ENCODE measurements at regions not wholly inside any gene's neighbourhood (a gene's known extent, or its start where the extent isn't known, plus 50 kb on each side); places are given as distances from the start of the nearest gene placed in this dataset.

- FAIRE-seq = no peak
- no peak overlapping the region for H2BK15ac ChIP-seq (ENCODE audit: low read length)
- no peaks in the 10 kb centered on the region for H3K36me3 ChIP-seq (ENCODE audit: control insufficient read depth in 2 of 4, insufficient read depth in 4 of 4, low read length in 3 of 4)
- no peaks in the 10 kb centered on the region for H4K20me1 ChIP-seq (replicated peaks in 1 of 2; ENCODE audit: control insufficient read depth in 1 of 2, insufficient read depth in 2 of 2, low read length in 2 of 2)
- H3K4me1 ChIP-seq (replicated peaks in 1 of 4; ENCODE audit: control insufficient read depth in 3 of 4, insufficient read depth in 4 of 4, low read length in 3 of 4) = no peaks in the 10 kb centered on the region; a peak in 2 of 7 replicates
- TF ChIP-seq CTBP2 (IDR thresholded peaks at IDR 0.05; ENCODE audit: borderline replicate concordance, insufficient read depth, insufficient read length, low read length) (no peak), TBP (IDR thresholded peaks at IDR 0.05; ENCODE audit: low read depth, low read length) (no peak), EP300 (IDR thresholded peaks at IDR 0.05; ENCODE audit: borderline replicate concordance in 1 of 2, low read depth in 2 of 2, low read length in 2 of 2) (no peak), EZH2 (IDR thresholded peaks at IDR 0.05; ENCODE audit: low read depth, low read length, severe bottlenecking) (no peak)
- no peak overlapping the region for H3K18ac ChIP-seq (ENCODE audit: extremely low read depth, low read length)
- no peak overlapping the region for H3K23ac ChIP-seq (ENCODE audit: insufficient read length)
- ChIA-PET CTCF (ENCODE audit: partially characterized antibody) (interaction anchor here (0.6 to 4.3 kb wide), 20 partner anchors 10 to 458 kb away, joined by 3 to 27 read pairs (median 4); no protein-coding TSS in a partner anchor), POLR2A (ENCODE audit: partially characterized antibody) (no interaction called here)
- H3K14ac ChIP-seq (ENCODE audit: insufficient read length) = no peak overlapping the region
- no peak overlapping the region for H3K27ac ChIP-seq (ENCODE audit: low read depth, low read length)
- 94% methylated on average over 2 of the region's 2 CpGs; no CpG with 5 or more reads in 1 of the 2 experiments for WGBS, 2 experiments (ENCODE audit: extremely low coverage in 1 of 2, insufficient coverage in 1 of 2, insufficient read length in 1 of 2, insufficient replicate concordance in 2 of 2, low coverage in 1 of 2, low lambda C conversion rate in 2 of 2, missing lambda C conversion rate in 1 of 2)
- H4K91ac ChIP-seq (replicated peaks; ENCODE audit: insufficient read length, low read length) = no peak overlapping the region
- H2AK5ac ChIP-seq (ENCODE audit: low read depth, low read length) = no peak overlapping the region
- H3K4me2 ChIP-seq (ENCODE audit: insufficient read depth in 1 of 2, low read depth in 2 of 2, low read length in 2 of 2) = no peak overlapping the region
- H3K9me3 ChIP-seq (ENCODE audit: insufficient read depth in 2 of 2, low read depth in 1 of 2, low read length in 1 of 2) = no peaks in the 10 kb centered on the region; a peak in 2 of 4 replicates
- no peak overlapping the region for H3K4ac ChIP-seq (replicated peaks; ENCODE audit: insufficient read length, low read depth, low read length)
- peak overlapping the region; percentile 68; the same call in 1 of the 2 replicates for H2AFZ ChIP-seq (ENCODE audit: low read length)
- H3K79me1 ChIP-seq (ENCODE audit: low read depth, low read length) = no peaks in the 10 kb centered on the region
- no peaks in the 10 kb centered on the region for H3K23me2 ChIP-seq (ENCODE audit: low read depth, low read length)
- H3K4me3 ChIP-seq (ENCODE audit: extremely low read depth in 1 of 4, insufficient read depth in 2 of 4, low read depth in 3 of 4, low read length in 4 of 4) = no peak overlapping the region
- no peaks in the 10 kb centered on the region for H3K27me3 ChIP-seq (replicated peaks in 1 of 4; ENCODE audit: control insufficient read depth in 3 of 4, extremely low read depth in 1 of 4, insufficient read depth in 3 of 4, low read length in 3 of 4)
- H2BK120ac ChIP-seq (replicated peaks; ENCODE audit: low read depth, low read length) = no peak overlapping the region
- DNase-seq (ENCODE audit: low read depth in 1 of 2, low spot score in 2 of 2) = no peak
- H3K56ac ChIP-seq (replicated peaks; ENCODE audit: insufficient read length, low read depth, low read length) = no peak overlapping the region
- H2BK5ac ChIP-seq (ENCODE audit: low read depth, low read length) = no peak overlapping the region
- H2BK20ac ChIP-seq (ENCODE audit: low read length) = no peak overlapping the region
- H3K79me2 ChIP-seq (ENCODE audit: control insufficient read depth in 1 of 2, insufficient read depth in 2 of 2, low read length in 2 of 2) = no peaks in the 10 kb centered on the region
- no peak overlapping the region for H2BK12ac ChIP-seq (ENCODE audit: low read depth, low read length)
- H4K8ac ChIP-seq (ENCODE audit: extremely low read depth, insufficient read depth, low read length) = no peak overlapping the region
- H3K9ac ChIP-seq (replicated peaks in 1 of 4; ENCODE audit: extremely low read depth in 1 of 4, low read depth in 3 of 4, low read length in 3 of 4) = no peak overlapping the region
- no peak overlapping the region for H4K5ac ChIP-seq (ENCODE audit: insufficient read length, low read depth, low read length)
Measured at GRCh38 chr17:14925498-14925897, 339.6 kb downstream of the PMP22 start.

All from H1 (cell line).